ENCODE measurements at regions not wholly inside any gene's neighbourhood (a gene's known extent, or its start where the extent isn't known, plus 50 kb on each side); places are given as distances from the start of the nearest gene placed in this dataset.

DNA sequence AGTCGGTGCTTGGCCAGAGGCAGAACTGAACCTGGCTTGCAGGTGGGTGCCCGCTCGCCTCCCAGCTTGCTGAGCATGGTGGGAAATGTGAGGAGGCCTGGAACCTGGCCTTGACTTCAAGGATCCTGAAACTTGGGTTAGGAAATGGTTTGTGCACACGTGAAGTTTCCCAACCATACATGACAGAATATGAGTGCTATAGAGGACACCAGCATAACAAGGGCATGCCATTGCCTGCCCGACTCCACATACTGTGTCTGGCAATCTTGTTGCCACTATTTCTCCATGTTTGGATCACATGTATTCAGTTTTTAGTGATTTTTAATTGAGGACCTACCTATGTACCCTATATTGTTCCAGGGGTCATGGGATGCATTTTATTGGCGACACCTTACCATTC lies 177.6 kb upstream of the ANKRD55 start:
- TF ChIP-seq MEF2A (IDR thresholded peaks at IDR 0.05; ENCODE audit: borderline replicate concordance, low read depth) (no peak), CTCF (IDR thresholded peaks at IDR 0.05) (no peak), ELF1 (IDR thresholded peaks at IDR 0.05) (no peak), NRF1 (IDR thresholded peaks at IDR 0.05; ENCODE audit: low read depth, low read length) (no peak), EP300 (IDR thresholded peaks at IDR 0.05; ENCODE audit: borderline replicate concordance in 1 of 2, low read depth in 1 of 2, low read length in 1 of 2) (no peak), MAX (IDR thresholded peaks at IDR 0.05; ENCODE audit: low read depth) (no peak), ZBTB33 (IDR thresholded peaks at IDR 0.05; ENCODE audit: borderline replicate concordance, low read depth) (no peak)
